RWPE2 (cell line): ENCODE measurements at regions not wholly inside any gene's neighbourhood (a gene's known extent, or its start where the extent isn't known, plus 50 kb on each side); places are given as distances from the start of the nearest gene placed in this dataset.

Experiments
- ATAC-seq: fragments of 200-7000 bp; cut with Tn5 transposase; 3 replicates; pipeline ENCODE4 v1.9.1; 2021; ENCODE audit warnings: low read depth
- DNase-seq: peaks from one replicate; pipeline ENCODE4 v3.0.0-alpha.2; 2020; ENCODE audit warnings: low spot score
- H3K27ac ChIP-seq: fragments of 450-650 bp; 2 replicates; pipeline ENCODE4 v1.5.1; 2017; ENCODE audit warnings: mild to moderate bottlenecking; ENCODE audit not compliant: poor library complexity, severe bottlenecking
- H3K27me3 ChIP-seq: fragments of 250-450 bp; sonication (Bioruptor Pico); 2 replicates; pipeline ENCODE4 v1.5.1; 2021; ENCODE audit warnings: mild to moderate bottlenecking, moderate library complexity; ENCODE audit not compliant: insufficient read depth, poor library complexity, severe bottlenecking
- H3K36me3 ChIP-seq: fragments of 250-450 bp; sonication (Bioruptor Pico); 2 replicates; pipeline ENCODE4 v1.5.1; 2020; ENCODE audit warnings: low read depth, mild to moderate bottlenecking, moderate library complexity
- H3K4me1 ChIP-seq: fragments of 250-450 bp; sonication (Bioruptor Pico); 2 replicates; pipeline ENCODE4 v1.5.1; 2021; ENCODE audit warnings: mild to moderate bottlenecking, moderate library complexity; ENCODE audit not compliant: insufficient read depth, poor library complexity, severe bottlenecking
- H3K4me3 ChIP-seq: fragments of 250-450 bp; sonication (Bioruptor Pico); 2 replicates; pipeline ENCODE4 v1.5.1; 2021; ENCODE audit warnings: mild to moderate bottlenecking, moderate library complexity; ENCODE audit not compliant: severe bottlenecking
- H3K9me3 ChIP-seq: fragments of 250-450 bp; sonication (Bioruptor Pico); 2 replicates; pipeline ENCODE4 v1.5.1; 2021; ENCODE audit warnings: mild to moderate bottlenecking, moderate library complexity; ENCODE audit not compliant: severe bottlenecking
- TF ChIP-seq, protein P1 (sequence below): fragments of 450-650 bp; IDR thresholded peaks from one replicate; pipeline ENCODE4 v1.5.1; 2017; ENCODE audit warnings: mild to moderate bottlenecking, moderate library complexity; ENCODE audit not compliant: poor library complexity, severe bottlenecking

DNA sequence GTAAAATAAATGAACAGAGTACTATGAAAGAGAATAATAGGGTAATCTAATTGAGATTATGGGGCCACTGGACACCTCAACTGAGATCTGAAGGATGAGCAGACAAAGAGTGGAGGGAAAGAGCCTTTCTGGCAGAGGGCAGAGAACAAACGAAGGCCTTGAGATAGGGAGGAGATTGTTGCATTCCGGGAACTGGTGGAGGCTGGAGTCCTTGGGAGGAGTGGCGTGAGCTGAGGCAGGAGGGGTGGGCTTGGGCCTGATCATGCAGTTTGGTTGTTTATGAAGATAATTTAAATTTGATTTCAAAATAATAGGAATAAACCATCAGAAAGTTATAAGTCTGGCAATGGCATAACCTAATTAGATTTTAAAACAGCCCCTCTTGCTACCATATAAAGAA is 59.5 kb upstream of the GALNT15 start:
- Histone ChIP-seq H3K4me3 (no peak overlapping the region), H3K4me1 (peaks cover 7% of the 10 kb centered on the region), H3K27me3 (no peaks in the 10 kb centered on the region), H3K36me3 (no peaks in the 10 kb centered on the region), H3K27ac (no peak overlapping the region), H3K9me3 (no peaks in the 10 kb centered on the region)
- DNase-seq, result no peak
- TF ChIP-seq, protein P1, sequence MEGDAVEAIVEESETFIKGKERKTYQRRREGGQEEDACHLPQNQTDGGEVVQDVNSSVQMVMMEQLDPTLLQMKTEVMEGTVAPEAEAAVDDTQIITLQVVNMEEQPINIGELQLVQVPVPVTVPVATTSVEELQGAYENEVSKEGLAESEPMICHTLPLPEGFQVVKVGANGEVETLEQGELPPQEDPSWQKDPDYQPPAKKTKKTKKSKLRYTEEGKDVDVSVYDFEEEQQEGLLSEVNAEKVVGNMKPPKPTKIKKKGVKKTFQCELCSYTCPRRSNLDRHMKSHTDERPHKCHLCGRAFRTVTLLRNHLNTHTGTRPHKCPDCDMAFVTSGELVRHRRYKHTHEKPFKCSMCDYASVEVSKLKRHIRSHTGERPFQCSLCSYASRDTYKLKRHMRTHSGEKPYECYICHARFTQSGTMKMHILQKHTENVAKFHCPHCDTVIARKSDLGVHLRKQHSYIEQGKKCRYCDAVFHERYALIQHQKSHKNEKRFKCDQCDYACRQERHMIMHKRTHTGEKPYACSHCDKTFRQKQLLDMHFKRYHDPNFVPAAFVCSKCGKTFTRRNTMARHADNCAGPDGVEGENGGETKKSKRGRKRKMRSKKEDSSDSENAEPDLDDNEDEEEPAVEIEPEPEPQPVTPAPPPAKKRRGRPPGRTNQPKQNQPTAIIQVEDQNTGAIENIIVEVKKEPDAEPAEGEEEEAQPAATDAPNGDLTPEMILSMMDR, result no peak
- no peak for ATAC-seq

DNA sequence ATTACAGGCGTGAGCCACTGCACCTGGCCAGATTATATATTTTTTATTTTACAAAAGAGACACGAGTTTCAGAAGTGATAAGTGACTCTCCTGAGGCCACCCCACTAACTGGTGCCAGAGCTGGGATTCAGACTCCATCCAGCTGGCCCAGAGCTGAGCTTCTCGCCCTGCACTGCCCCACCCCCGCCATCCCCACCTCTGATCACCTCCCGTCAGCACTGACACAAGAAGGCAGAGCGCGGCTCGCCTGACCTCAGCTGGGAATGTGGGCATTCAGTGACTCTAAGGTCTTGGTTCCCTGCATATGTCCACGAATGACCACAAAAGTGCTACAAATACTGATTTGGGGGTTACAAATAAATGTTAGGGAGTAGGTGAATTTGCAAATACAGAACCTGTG is 56.1 kb upstream of the GALNT15 start:
- Histone ChIP-seq H3K27ac (no peak overlapping the region), H3K4me1 (peaks cover 6% of the 10 kb centered on the region), H3K4me3 (no peak overlapping the region), H3K9me3 (no peaks in the 10 kb centered on the region), H3K36me3 (no peaks in the 10 kb centered on the region), H3K27me3 (no peaks in the 10 kb centered on the region)
- TF ChIP-seq, protein P1, result no peak
- DNase-seq (no peak), ATAC-seq (no peak)

DNA sequence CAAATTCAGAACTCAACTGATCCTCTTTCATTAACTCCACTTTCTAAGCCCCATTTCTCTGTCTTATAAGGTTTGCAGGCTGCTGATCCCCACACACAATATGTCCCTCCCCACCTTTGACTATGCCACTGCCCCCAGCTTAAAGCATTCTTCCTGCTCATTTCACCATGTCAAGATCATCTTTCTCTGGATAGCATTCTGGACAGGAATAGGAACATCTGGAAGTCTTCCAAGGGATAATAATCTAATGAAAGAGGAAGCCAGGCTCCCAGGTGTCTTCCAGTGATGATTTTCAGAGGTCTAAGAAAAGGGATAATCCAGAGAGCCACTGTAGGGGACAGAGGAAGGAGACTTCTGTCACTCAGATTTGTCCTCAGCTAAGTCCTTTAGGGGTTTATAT is 54.6 kb upstream of the GALNT15 start:
- TF ChIP-seq, protein P1, result no peak
- Histone ChIP-seq H3K36me3 (no peaks in the 10 kb centered on the region), H3K27me3 (no peaks in the 10 kb centered on the region), H3K4me3 (no peak overlapping the region), H3K27ac (no peak overlapping the region), H3K4me1 (peaks cover 12% of the 10 kb centered on the region), H3K9me3 (no peaks in the 10 kb centered on the region)
- DNase-seq (no peak), ATAC-seq (no peak)

DNA sequence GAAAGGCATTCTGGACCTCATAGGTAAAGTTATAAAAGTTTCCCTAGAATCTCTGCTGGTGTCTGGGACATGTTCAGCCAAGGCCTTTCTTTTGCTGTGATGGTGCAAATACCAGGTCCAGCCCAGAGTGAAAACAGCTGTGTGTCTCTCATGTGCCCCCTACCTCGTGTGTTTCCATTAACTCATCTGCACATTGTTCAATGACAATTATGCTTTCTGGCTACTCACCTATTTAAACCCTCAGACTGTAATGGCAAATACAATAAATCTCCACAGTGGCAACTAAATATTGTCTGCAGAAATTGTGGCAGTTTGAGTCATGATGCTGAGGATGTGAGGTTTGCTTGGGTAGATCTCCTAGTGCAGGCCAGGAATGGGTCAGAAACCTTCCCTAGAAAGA is 53.1 kb upstream of the GALNT15 start:
- Histone ChIP-seq H3K27me3 (no peaks in the 10 kb centered on the region), H3K4me3 (no peak overlapping the region)

DNA sequence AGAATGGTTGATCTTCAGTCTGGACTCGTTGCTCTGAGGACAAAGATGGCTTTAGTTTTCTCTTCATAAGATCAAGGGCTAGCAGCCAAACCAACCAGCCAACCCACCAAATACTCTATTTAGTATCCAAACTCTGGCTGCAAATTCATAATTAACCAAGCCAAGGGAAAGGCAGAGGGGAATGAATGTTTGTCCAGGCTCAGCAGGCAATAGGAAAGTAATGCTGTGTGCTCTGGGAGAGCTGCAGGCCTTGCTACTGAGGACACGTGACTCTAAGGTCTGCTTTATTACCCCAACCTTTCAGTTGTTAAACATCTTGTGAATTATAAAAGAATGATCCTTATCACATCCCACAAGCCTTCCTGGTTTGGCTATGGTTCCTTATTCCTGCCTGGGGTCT is 52.3 kb upstream of the GALNT15 start:
- TF ChIP-seq, protein P1, result no peak
- Histone ChIP-seq H3K4me1 (peaks cover 14% of the 10 kb centered on the region), H3K9me3 (no peaks in the 10 kb centered on the region), H3K36me3 (no peaks in the 10 kb centered on the region), H3K27me3 (no peaks in the 10 kb centered on the region), H3K4me3 (no peak overlapping the region), H3K27ac (no peak overlapping the region)
- DNase-seq, result no peak
- ATAC-seq, result no peak

More for the DNA sequence above, 53.1 kb upstream of the GALNT15 start:
- DNase-seq (no peak), ATAC-seq (no peak)
- TF ChIP-seq, protein P1, result no peak
- Histone ChIP-seq H3K27ac (no peak overlapping the region), H3K4me1 (peaks cover 14% of the 10 kb centered on the region), H3K9me3 (no peaks in the 10 kb centered on the region), H3K36me3 (no peaks in the 10 kb centered on the region)
